ENCODE measurements at regions not wholly inside any gene's neighbourhood (a gene's known extent, or its start where the extent isn't known, plus 50 kb on each side); places are given as distances from the start of the nearest gene placed in this dataset.

- ChIA-PET CTCF (no interaction called here), POLR2A (ENCODE audit: low non-redundant PET) (no interaction called here)
- no peak for DNase-seq (ENCODE audit: low spot score)
- H3K27ac ChIP-seq = no peak overlapping the region
- TF ChIP-seq, protein P1, sequence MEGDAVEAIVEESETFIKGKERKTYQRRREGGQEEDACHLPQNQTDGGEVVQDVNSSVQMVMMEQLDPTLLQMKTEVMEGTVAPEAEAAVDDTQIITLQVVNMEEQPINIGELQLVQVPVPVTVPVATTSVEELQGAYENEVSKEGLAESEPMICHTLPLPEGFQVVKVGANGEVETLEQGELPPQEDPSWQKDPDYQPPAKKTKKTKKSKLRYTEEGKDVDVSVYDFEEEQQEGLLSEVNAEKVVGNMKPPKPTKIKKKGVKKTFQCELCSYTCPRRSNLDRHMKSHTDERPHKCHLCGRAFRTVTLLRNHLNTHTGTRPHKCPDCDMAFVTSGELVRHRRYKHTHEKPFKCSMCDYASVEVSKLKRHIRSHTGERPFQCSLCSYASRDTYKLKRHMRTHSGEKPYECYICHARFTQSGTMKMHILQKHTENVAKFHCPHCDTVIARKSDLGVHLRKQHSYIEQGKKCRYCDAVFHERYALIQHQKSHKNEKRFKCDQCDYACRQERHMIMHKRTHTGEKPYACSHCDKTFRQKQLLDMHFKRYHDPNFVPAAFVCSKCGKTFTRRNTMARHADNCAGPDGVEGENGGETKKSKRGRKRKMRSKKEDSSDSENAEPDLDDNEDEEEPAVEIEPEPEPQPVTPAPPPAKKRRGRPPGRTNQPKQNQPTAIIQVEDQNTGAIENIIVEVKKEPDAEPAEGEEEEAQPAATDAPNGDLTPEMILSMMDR (conservative IDR thresholded peaks at IDR 0.05; ENCODE audit: low read depth) = no peak
These were observed 562.4 kb downstream of the KCTD8 start for GRCh38 chr4:43886196-43886595.

GRCh38 chr4:43898836-43899235 lies 549.8 kb downstream of the KCTD8 start:
- TF ChIP-seq, protein P1 (conservative IDR thresholded peaks at IDR 0.05; ENCODE audit: low read depth) = no peak
- no peak for DNase-seq (ENCODE audit: low spot score)
- POLR2A ChIA-PET (ENCODE audit: low non-redundant PET) = no interaction called here
- no peak overlapping the region for H3K27ac ChIP-seq
- CTCF ChIA-PET = no interaction called here

DNA sequence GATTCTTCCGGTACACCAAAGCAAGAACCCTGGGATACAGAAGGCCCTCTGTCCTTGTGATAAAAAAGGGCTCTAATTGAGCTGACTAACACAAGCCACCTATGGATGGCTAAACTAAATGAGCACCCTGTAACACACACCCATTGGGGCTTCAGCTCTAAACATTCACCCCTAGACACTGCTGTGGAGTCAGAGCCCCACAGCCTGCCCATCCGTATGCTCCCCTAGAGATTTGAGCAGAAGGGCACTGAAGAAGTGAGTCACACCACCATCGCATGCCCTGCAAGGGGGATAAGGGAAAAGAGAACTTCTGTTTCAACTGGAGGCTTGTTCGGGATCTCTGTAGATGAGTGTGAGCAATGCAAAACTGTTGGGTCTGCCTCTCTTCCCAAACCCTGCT lies 545.2 kb downstream of the KCTD8 start:
- no peak for DNase-seq (ENCODE audit: low spot score)
- TF ChIP-seq, protein P1 (conservative IDR thresholded peaks at IDR 0.05; ENCODE audit: low read depth) = no peak
- H3K27ac ChIP-seq = no peak overlapping the region
- ChIA-PET CTCF (no interaction called here), POLR2A (ENCODE audit: low non-redundant PET) (no interaction called here)

GRCh38 chr4:43918377-43918776 lies 530.2 kb downstream of the KCTD8 start:
- TF ChIP-seq, protein P1 (conservative IDR thresholded peaks at IDR 0.05; ENCODE audit: low read depth) = no peak
- ChIA-PET POLR2A (ENCODE audit: low non-redundant PET) (no interaction called here), CTCF (no interaction called here)
- no peak overlapping the region for H3K27ac ChIP-seq
- DNase-seq (ENCODE audit: low spot score) = no peak

DNA sequence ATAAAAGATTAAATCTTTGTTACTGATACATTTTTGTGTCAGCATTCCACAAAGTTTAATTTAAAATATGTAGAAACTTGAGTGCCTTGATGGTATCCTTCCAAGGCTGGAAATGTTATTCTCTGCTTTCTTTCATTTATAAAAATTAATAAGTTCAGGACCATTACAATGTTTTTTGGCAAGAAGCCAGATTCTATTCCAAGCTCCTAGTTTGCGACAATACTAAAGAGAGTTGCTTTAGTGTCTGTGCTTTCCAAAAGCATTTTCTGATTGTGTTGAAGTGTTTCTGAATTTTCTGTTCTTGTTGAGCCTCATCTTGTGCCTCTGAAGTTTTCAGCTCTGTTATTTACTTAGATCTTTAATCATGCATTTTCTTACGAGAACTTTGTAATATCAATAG lies 516.2 kb downstream of the KCTD8 start:
- ChIA-PET CTCF (interaction anchor here (0.6 kb wide), 1 partner anchor 389 kb away, joined by 3 read pairs; no protein-coding TSS in a partner anchor), POLR2A (ENCODE audit: low non-redundant PET) (no interaction called here)
- no peak for DNase-seq (ENCODE audit: low spot score)
- H3K27ac ChIP-seq = no peak overlapping the region
- TF ChIP-seq, protein P1 (conservative IDR thresholded peaks at IDR 0.05; ENCODE audit: low read depth) = no peak

DNA sequence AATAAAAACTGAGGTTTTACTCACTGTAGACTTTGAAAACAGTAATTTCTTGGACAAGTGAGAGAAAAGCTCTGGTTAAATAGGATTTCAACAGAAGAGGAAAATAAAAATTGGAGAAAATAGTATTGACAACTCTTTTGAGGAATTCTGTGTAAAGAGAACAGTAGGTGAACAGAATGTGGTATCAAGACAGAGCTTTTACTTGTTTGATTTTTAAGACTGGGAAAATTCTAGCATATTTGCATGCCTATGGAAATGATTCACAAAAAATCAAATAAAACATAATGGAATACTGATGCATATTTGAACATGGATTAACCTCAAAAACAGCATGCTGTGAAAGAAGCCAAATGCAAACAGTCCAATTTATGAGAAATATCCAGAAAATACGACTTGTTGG lies 504.6 kb downstream of the KCTD8 start:
- DNase-seq (ENCODE audit: low spot score) = no peak
- ChIA-PET CTCF (no interaction called here), POLR2A (ENCODE audit: low non-redundant PET) (no interaction called here)
- no peak overlapping the region for H3K27ac ChIP-seq
- TF ChIP-seq, protein P1 (conservative IDR thresholded peaks at IDR 0.05; ENCODE audit: low read depth) = no peak

DNA sequence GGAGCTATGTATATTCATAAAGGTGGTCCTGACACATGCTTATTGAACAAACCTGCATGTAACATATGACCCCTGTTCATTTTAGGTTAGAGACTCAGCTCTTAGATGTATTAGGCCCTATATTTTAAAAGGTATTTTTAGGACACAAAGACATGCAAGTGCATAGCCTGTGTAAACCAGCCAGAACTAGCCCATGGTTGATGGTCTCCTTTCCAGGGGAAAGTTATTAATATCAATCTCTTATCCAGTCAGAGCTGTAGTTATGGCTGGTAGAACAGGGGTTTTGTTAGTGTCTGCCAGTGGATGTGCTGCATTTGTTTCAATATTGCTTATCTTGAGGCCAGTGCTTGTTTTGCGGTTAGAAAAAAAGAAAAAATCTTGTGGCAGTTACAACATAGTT lies 488.6 kb downstream of the KCTD8 start:
- DNase-seq (ENCODE audit: low spot score) = no peak
- H3K27ac ChIP-seq = no peak overlapping the region
- TF ChIP-seq, protein P1 (conservative IDR thresholded peaks at IDR 0.05; ENCODE audit: low read depth) = no peak
- ChIA-PET CTCF (no interaction called here), POLR2A (ENCODE audit: low non-redundant PET) (no interaction called here)
